Activated T-cell treated with anti-CD3 and anti-CD28 coated beads, Interleukin-2, amount 50 U/mL, for 24 hours (primary cell): ENCODE measurements at regions not wholly inside any gene's neighbourhood (a gene's known extent, or its start where the extent isn't known, plus 50 kb on each side); places are given as distances from the start of the nearest gene placed in this dataset.
"Not testable (repeated sequence)": the region's sequence is repeated elsewhere in the genome, so short reads cannot be mapped to it uniquely, and the experiment has no call there.

ENCODE experiments used
- DNase-seq: peaks from one replicate; pipeline ENCODE4 v3.0.0-alpha.2; 2020
- H3K27ac Mint-ChIP-seq: 2 replicates; pipeline ENCODE4 v1.8.0; 2020; ENCODE audit warnings: mild to moderate bottlenecking, mixed read lengths
- H3K27me3 Mint-ChIP-seq: 2 replicates; pipeline ENCODE4 v1.8.0; 2020; ENCODE audit warnings: mixed read lengths
- H3K36me3 Mint-ChIP-seq: 2 replicates; pipeline ENCODE4 v1.8.0; 2020; ENCODE audit warnings: low read depth, mixed read lengths
- H3K4me1 Mint-ChIP-seq: 2 replicates; pipeline ENCODE4 v1.8.0; 2020; ENCODE audit warnings: low read depth, mixed read lengths
- H3K4me3 Mint-ChIP-seq: 2 replicates; pipeline ENCODE4 v1.8.0; 2020; ENCODE audit warnings: mild to moderate bottlenecking, moderate library complexity, mixed read lengths
- H3K9me3 Mint-ChIP-seq: 2 replicates; pipeline ENCODE4 v1.8.0; 2020; ENCODE audit warnings: mixed read lengths

GRCh38 chr9:108444400-108445358, 411.1 kb downstream of the ACTL7B start:
- H3K27ac Mint-ChIP-seq = no peak overlapping the region
- DNase-seq = no peak
- H3K4me1 Mint-ChIP-seq = no peaks in the 10 kb centered on the region
- no peaks in the 10 kb centered on the region for H3K36me3 Mint-ChIP-seq
- H3K4me3 Mint-ChIP-seq = no peak overlapping the region
- peaks cover 8% of the 10 kb centered on the region for H3K9me3 Mint-ChIP-seq
- no peaks in the 10 kb centered on the region for H3K27me3 Mint-ChIP-seq

DNA sequence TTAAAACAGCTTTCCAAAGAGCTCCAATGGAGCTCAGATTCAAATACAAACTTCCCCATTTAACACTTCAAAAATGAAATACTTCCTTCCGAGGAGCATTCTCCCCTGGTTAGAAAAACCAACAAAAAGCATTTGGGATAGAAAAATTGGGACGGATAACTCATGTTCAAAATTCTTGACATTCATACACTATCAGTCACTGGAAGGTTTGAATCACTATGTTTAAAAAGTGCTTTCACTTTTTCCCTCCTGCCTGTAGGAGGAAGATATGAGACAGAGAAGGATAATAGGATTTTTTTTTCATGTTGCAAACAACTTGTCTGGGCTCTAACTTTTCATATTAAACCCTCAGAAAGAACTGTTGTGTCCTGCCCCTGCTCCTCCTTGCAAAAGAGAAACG, 412.0 kb downstream of the ACTL7B start:
- Mint-ChIP-seq H3K9me3 (peaks cover 4% of the 10 kb centered on the region), H3K27me3 (no peaks in the 10 kb centered on the region), H3K4me1 (no peaks in the 10 kb centered on the region), H3K27ac (no peak overlapping the region), H3K36me3 (no peaks in the 10 kb centered on the region), H3K4me3 (no peak overlapping the region)
- DNase-seq = no peak

DNA sequence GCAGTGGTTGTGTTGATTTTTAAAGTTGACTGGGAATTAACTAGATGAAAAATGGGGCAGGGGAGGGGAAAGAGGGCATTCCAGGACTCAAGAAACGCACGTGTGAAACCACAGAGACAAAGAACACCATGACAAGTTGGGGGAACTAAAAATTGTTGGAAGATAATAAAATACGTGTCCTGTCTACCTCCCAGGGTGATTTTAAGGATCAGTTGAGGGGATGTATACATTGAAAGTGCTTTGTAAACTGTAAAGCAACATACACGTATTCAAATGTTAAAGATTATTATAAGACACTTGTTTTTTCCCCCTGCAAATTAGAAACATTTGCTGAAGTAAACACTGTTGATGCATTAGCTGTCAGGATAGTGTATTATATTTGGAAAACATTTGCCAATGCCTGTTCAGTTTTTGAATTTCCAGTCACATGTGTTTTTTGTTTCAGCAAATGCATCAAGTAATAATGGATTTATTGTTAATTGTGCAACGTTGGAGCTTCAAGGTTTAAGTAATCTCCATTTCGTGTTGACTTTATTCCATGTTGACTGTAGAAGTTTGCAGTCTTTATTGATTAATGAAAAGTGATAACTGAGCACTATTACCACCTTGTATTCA, 412.7 kb downstream of the ACTL7B start:
- Mint-ChIP-seq H3K27ac (no peak overlapping the region), H3K9me3 (no peaks in the 10 kb centered on the region), H3K36me3 (no peaks in the 10 kb centered on the region), H3K27me3 (no peaks in the 10 kb centered on the region), H3K4me3 (no peak overlapping the region), H3K4me1 (no peaks in the 10 kb centered on the region)
- DNase-seq = no peak

DNA sequence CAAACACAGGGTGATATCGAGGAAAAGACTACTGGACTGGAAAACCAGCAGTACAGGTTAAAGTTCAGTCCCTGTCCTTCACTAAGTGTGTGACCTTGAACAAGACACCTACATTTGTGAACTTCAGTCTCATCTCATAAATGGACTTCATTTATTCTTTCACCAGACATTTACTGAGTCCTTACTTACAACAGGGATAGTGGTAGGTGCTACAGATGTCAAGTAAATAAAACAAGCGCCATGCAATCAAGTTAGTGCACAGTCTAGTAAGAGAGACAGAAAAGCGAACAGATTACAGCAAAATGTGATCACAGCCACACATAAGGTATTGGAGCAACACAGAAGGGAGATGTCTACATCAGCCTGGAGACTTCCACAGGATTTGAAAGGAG, 413.2 kb downstream of the ACTL7B start:
- H3K36me3 Mint-ChIP-seq = no peaks in the 10 kb centered on the region

GRCh38 chr9:108441726-108442125, 414.1 kb downstream of the ACTL7B start:
- DNase-seq = no peak
- H3K36me3 Mint-ChIP-seq = no peaks in the 10 kb centered on the region
- no peaks in the 10 kb centered on the region for H3K9me3 Mint-ChIP-seq
- H3K27ac Mint-ChIP-seq = no peak overlapping the region
- H3K4me3 Mint-ChIP-seq = no peak overlapping the region
- H3K27me3 Mint-ChIP-seq = no peaks in the 10 kb centered on the region
- no peaks in the 10 kb centered on the region for H3K4me1 Mint-ChIP-seq

More for the DNA sequence above, 413.2 kb downstream of the ACTL7B start:
- Mint-ChIP-seq H3K27ac (no peak overlapping the region), H3K4me1 (no peaks in the 10 kb centered on the region), H3K9me3 (no peaks in the 10 kb centered on the region), H3K4me3 (no peak overlapping the region), H3K27me3 (no peaks in the 10 kb centered on the region)
- DNase-seq = no peak

- Mint-ChIP-seq H3K4me3 (no peak overlapping the region), H3K4me1 (no peaks in the 10 kb centered on the region), H3K27me3 (no peaks in the 10 kb centered on the region), H3K27ac (no peak overlapping the region), H3K9me3 (peaks cover 2% of the 10 kb centered on the region), H3K36me3 (no peaks in the 10 kb centered on the region)
- no peak for DNase-seq
These were observed 414.5 kb downstream of the ACTL7B start for GRCh38 chr9:108441251-108441650.

DNA sequence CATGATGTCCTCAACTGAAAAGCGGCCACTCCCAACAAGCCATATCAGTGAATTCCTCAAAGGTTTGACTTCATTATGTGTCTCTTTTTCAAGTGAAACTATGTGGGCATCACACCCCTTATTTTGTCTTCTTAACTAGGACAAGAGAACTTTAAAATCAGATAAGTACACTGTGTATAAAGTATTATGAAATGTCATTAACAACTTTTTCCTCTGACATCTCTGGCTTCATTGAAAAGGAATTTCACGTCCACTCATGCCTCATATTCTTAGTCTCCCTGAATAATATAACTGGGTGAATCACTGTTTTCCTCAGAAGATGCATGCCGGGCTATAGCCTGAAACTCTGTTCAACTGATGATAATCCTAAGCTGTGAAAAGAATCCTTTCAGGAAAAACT, 415.8 kb downstream of the ACTL7B start:
- Mint-ChIP-seq H3K27me3 (no peaks in the 10 kb centered on the region), H3K9me3 (peaks cover 2% of the 10 kb centered on the region), H3K4me1 (no peaks in the 10 kb centered on the region), H3K4me3 (no peak overlapping the region), H3K27ac (no peak overlapping the region), H3K36me3 (no peaks in the 10 kb centered on the region)
- DNase-seq = no peak

DNA sequence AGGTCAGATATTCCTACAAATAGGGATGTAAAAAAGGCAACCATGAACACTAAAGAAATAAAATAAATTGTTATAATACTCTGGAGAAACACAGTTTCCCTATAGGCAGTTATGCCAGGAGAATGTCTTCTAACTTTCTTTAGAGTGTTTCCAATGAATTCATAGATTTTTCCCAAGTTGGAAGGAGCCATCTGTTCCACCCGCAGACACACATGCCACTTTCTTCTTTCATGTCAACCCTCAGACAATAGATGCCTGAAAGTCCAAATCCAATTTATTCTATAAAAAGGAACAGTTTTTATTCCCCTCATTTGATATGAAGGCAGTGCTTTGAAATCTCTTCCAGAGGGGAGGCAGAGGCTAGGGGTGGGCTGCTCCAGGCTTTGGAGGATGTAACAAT, 418.1 kb downstream of the ACTL7B start:
- no peak overlapping the region for H3K4me3 Mint-ChIP-seq
- H3K36me3 Mint-ChIP-seq = no peaks in the 10 kb centered on the region
- DNase-seq = no peak
- H3K4me1 Mint-ChIP-seq = no peaks in the 10 kb centered on the region
- H3K9me3 Mint-ChIP-seq = peaks cover 2% of the 10 kb centered on the region
- H3K27ac Mint-ChIP-seq = no peak overlapping the region
- H3K27me3 Mint-ChIP-seq = no peaks in the 10 kb centered on the region

DNA sequence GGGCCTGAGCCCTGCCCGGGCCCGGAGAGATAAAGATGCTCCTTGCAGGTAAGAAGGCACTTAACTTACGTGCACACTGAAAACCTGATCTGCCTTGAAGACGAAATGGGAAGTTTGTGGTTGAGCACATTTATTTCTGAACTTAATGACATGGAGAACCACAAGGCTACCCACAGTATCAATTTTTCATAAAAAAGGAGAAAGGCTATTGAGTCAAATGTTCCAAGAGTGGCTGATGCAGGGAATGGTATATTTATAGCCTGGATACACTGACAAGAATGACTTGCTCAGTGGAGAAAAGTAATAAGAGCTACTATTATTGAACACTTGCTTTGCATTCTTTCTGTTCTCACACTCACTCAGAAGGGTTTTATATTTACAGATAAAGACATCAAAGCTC, 419.3 kb downstream of the ACTL7B start:
- Mint-ChIP-seq H3K27me3 (no peaks in the 10 kb centered on the region), H3K4me3 (no peak overlapping the region), H3K4me1 (no peaks in the 10 kb centered on the region), H3K36me3 (no peaks in the 10 kb centered on the region), H3K27ac (no peak overlapping the region), H3K9me3 (peaks cover 6% of the 10 kb centered on the region)
- DNase-seq = no peak

GRCh38 chr9:108434502-108434901, 421.3 kb downstream of the ACTL7B start:
- no peaks in the 10 kb centered on the region for H3K4me1 Mint-ChIP-seq
- no peaks in the 10 kb centered on the region for H3K27me3 Mint-ChIP-seq
- H3K36me3 Mint-ChIP-seq = no peaks in the 10 kb centered on the region
- no peak overlapping the region for H3K27ac Mint-ChIP-seq
- H3K9me3 Mint-ChIP-seq = peaks cover 14% of the 10 kb centered on the region
- no peak overlapping the region for H3K4me3 Mint-ChIP-seq
- no peak for DNase-seq

- Mint-ChIP-seq H3K4me1 (no peaks in the 10 kb centered on the region), H3K36me3 (no peaks in the 10 kb centered on the region), H3K27ac (no peak overlapping the region), H3K9me3 (peaks cover 17% of the 10 kb centered on the region), H3K27me3 (no peaks in the 10 kb centered on the region), H3K4me3 (no peak overlapping the region)
- no peak for DNase-seq
These were observed 421.8 kb downstream of the ACTL7B start for GRCh38 chr9:108434036-108434435.

- Mint-ChIP-seq H3K27ac (no peak overlapping the region), H3K36me3 (no peaks in the 10 kb centered on the region), H3K9me3 (peaks cover 21% of the 10 kb centered on the region), H3K4me3 (no peak overlapping the region), H3K27me3 (no peaks in the 10 kb centered on the region), H3K4me1 (no peaks in the 10 kb centered on the region)
- DNase-seq = no peak
These were observed 425.1 kb downstream of the ACTL7B start for GRCh38 chr9:108430655-108431054.

GRCh38 chr9:108427751-108428150, 428.0 kb downstream of the ACTL7B start:
- DNase-seq = no peak
- Mint-ChIP-seq H3K27me3 (no peaks in the 10 kb centered on the region), H3K36me3 (no peaks in the 10 kb centered on the region), H3K4me3 (no peak overlapping the region), H3K4me1 (no peaks in the 10 kb centered on the region), H3K27ac (no peak overlapping the region), H3K9me3 (peaks cover 23% of the 10 kb centered on the region)

DNA sequence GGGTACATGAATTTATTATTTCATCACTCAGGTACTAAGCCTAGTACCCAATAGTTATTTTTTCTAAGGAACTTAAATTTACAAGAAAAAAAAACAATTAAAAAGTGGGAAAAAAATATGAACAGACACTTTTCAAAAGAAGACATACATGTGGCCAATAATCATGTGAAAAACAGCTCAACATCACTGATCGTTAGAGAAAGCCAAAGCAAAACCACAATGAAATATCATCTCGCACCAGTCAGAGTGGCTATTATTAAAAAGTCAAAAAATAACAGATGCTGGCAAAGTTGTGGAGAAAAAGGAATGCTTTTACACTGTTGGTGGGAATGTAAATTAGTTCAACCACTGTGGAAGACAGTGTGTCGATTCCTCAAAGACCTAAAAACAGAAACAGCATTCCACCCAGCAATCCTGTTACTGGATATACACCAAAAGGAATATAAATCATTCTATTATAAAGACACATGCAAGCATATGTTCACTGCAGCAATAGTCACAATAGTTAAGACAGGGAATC, 429.3 kb downstream of the ACTL7B start:
- H3K9me3 Mint-ChIP-seq = peaks cover 20% of the 10 kb centered on the region
- H3K4me3 Mint-ChIP-seq, DNase-seq, H3K4me1 Mint-ChIP-seq, H3K27me3 Mint-ChIP-seq, H3K36me3 Mint-ChIP-seq, H3K27ac Mint-ChIP-seq: not testable (repeated sequence)

DNA sequence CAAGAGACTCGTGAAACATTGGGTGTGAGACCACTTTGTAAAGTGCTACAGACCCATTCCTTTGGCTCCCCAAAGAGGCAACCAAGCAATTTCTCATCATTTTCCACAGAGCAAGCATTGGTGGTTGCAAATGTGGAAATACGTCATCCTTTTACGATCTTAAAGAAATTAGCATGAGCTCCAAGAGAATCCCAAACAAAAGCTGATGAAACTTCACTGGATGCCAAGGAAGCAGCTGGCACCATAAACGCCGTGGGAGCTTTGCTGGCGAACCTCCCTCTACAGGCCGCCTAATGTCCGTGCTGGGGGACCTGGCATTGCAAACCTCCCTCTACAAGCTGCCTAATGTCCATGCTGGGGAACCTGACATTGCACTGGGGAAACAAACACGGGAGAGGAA, 432.4 kb downstream of the ACTL7B start:
- peaks cover 4% of the 10 kb centered on the region for H3K9me3 Mint-ChIP-seq
- no peaks in the 10 kb centered on the region for H3K36me3 Mint-ChIP-seq
- no peaks in the 10 kb centered on the region for H3K4me1 Mint-ChIP-seq
- no peak overlapping the region for H3K27ac Mint-ChIP-seq
- DNase-seq = no peak
- H3K27me3 Mint-ChIP-seq = no peaks in the 10 kb centered on the region
- no peak overlapping the region for H3K4me3 Mint-ChIP-seq
